DOHH2 (cell line): ENCODE measurements at regions not wholly inside any gene's neighbourhood (a gene's known extent, or its start where the extent isn't known, plus 50 kb on each side); places are given as distances from the start of the nearest gene placed in this dataset.

Experiments
- CTCF ChIP-seq: fragments of 200-600 bp; sonication (generic); IDR thresholded peaks from one replicate; pipeline ENCODE4 v1.5.1; 2014; ENCODE audit warnings: antibody characterized with exemption, mild to moderate bottlenecking, low read depth, low read length; ENCODE audit not compliant: poor library complexity, severe bottlenecking
- EZH2phosphoT487 ChIP-seq: fragments of 200-600 bp; sonication (generic); IDR thresholded peaks from 2 replicates; pipeline ENCODE4 v1.6.1; 2017; ENCODE audit warnings: borderline replicate concordance, mild to moderate bottlenecking, antibody characterized with exemption, low read length, moderate library complexity, mixed read lengths

- TF ChIP-seq CTCF, result no peak
- no peak for TF ChIP-seq EZH2phosphoT487
Observed at GRCh38 chr18:33983126-33983525, 241.6 kb downstream of the NOL4 start.
